Aorta (tissue), 5 donors: ENCODE measurements at regions not wholly inside any gene's neighbourhood (a gene's known extent, or its start where the extent isn't known, plus 50 kb on each side); places are given as distances from the start of the nearest gene placed in this dataset.

Source experiments
- ATAC-seq: fragments of 200-7000 bp; cut with Tn5 transposase; one replicate; pipeline ENCODE4 v1.9.1; 2022; ENCODE audit warnings: moderate library complexity; ENCODE audit not compliant: low FRiP score
- DNase-seq, 2 donors: peaks; one replicate each; pipeline ENCODE4 v3.0.0-alpha.2; 2020
- H3K27ac ChIP-seq, 2 donors: one replicate each; pipeline ENCODE4 v1.5.1; 2013; ENCODE audit warnings: low read length in 2 of 2, mild to moderate bottlenecking in 2 of 2, moderate library complexity in 2 of 2, control low read depth in 1 of 2, inconsistent platforms in 1 of 2, low read depth in 1 of 2
- H3K27me3 ChIP-seq, 2 donors: one replicate each; pipeline ENCODE4 v1.6.1; 2013; ENCODE audit warnings: control low read depth in 1 of 2, low read length in 1 of 2, mild to moderate bottlenecking in 1 of 2, moderate library complexity in 1 of 2; ENCODE audit not compliant: insufficient read depth in 2 of 2, control insufficient read depth in 1 of 2
- H3K36me3 ChIP-seq, 2 donors: one replicate each; pipeline ENCODE4 v1.6.1; 2013; ENCODE audit warnings: control low read depth in 1 of 2, low read length in 1 of 2, mild to moderate bottlenecking in 1 of 2; ENCODE audit not compliant: insufficient read depth in 2 of 2, control insufficient read depth in 1 of 2
- H3K4me1 ChIP-seq, 2 donors: one replicate each; pipeline ENCODE4 v1.6.1; 2013; ENCODE audit warnings: low read length in 2 of 2, control low read depth in 1 of 2, mild to moderate bottlenecking in 1 of 2, moderate library complexity in 1 of 2; ENCODE audit not compliant: insufficient read depth in 2 of 2, control insufficient read depth in 1 of 2
- H3K4me3 ChIP-seq, 2 donors: one replicate each; pipeline ENCODE4 v1.5.1; 2013; ENCODE audit warnings: low read length in 2 of 2, control low read depth in 1 of 2, mild to moderate bottlenecking in 1 of 2
- H3K9me3 ChIP-seq: one replicate; pipeline ENCODE4 v1.6.1; 2013; ENCODE audit warnings: mild to moderate bottlenecking, low read length; ENCODE audit not compliant: control insufficient read depth
- WGBS, 2 donors: extraction: QIAGEN DNeasy Blood & Tissue Kit; methylation state at CpG; one replicate each; pipeline ENCODE4 v1.1.7; 2013; 5-methylcytosine and 5-hydroxymethylcytosine counted together
- intact Hi-C, 2 donors: fragments of 100-400 bp; cut with DNase I; formaldehyde crosslinking; loops; one replicate each; pipeline versions ENCODE4 v1.14.2 to v1.15.0; 2022
- donor health status: healthy with polysubstance abuse.
- donor health status: Bipolar disorder and iron deficiency.
- donor health status: DM: no; HTN: no; CAD: no.
- donor health status: DM: no; HTN: no; CAD: no.
- donor health status: DM: yes; HTN: yes; CAD: no.

GRCh38 chr1:239725933-239726332 is 339.6 kb downstream of the CHRM3 start:
- intact Hi-C loops = no loop called here
- 77 to 78% methylated on average over 5 of the region's 5 CpGs for WGBS, 2 donors

DNA sequence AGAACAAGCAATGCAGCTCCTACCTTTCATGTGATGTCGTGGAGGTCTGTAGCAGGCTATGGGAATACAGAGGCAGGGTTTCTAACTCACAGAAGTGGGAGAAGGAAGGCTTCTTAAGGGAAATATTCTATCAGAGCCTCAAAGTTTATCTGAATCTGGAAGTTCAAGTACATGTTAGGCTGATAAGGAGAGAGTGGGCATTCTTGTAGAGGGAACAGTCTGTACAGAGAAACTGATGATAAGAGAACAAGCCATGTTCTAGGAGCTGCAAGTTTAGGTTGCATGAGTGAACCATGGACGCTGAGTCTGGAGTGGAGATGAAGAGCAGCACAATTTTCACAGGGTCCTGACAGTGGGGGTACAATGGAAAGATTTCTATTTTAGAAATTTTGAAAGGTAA is 344.0 kb downstream of the CHRM3 start:
- 84 to 86% methylated on average over 2 of the region's 2 CpGs for WGBS, 2 donors
- Histone ChIP-seq H3K9me3 (no peaks in the 10 kb centered on the region), H3K27ac (no peak overlapping the region), H3K4me3 (no peak overlapping the region), H3K36me3 (no peaks in the 10 kb centered on the region), H3K4me1 (no peaks in the 10 kb centered on the region), H3K27me3 (no peaks in the 10 kb centered on the region)
- DNase-seq = no peak
- intact Hi-C loops = no loop called here
- no peak for ATAC-seq

More at GRCh38 chr1:239725933-239726332, 339.6 kb downstream of the CHRM3 start:
- H3K27ac ChIP-seq = no peak overlapping the region
- no peaks in the 10 kb centered on the region for H3K36me3 ChIP-seq
- no peaks in the 10 kb centered on the region for H3K4me1 ChIP-seq
- DNase-seq (no peak), ATAC-seq (no peak)
- H3K9me3 ChIP-seq = no peaks in the 10 kb centered on the region
- no peak overlapping the region for H3K4me3 ChIP-seq
- H3K27me3 ChIP-seq = no peaks in the 10 kb centered on the region

- H3K27ac ChIP-seq = no peak overlapping the region
- no peaks in the 10 kb centered on the region for H3K36me3 ChIP-seq
- ATAC-seq (no peak), DNase-seq (no peak)
- 83 to 86% methylated on average over 5 of the region's 5 CpGs for WGBS, 2 donors
- H3K9me3 ChIP-seq = no peaks in the 10 kb centered on the region
- no peaks in the 10 kb centered on the region for H3K4me1 ChIP-seq
- intact Hi-C loops = no loop called here
- no peak overlapping the region for H3K4me3 ChIP-seq
- no peaks in the 10 kb centered on the region for H3K27me3 ChIP-seq
These were observed 344.8 kb downstream of the CHRM3 start for GRCh38 chr1:239731082-239731748.

- intact Hi-C loops = no loop called here
- 82 to 91% methylated on average over 2 of the region's 2 CpGs for WGBS, 2 donors
- no peak for ATAC-seq
- Histone ChIP-seq H3K4me1 (no peaks in the 10 kb centered on the region), H3K27ac (no peak overlapping the region), H3K4me3 (no peak overlapping the region), H3K27me3 (no peaks in the 10 kb centered on the region), H3K36me3 (no peaks in the 10 kb centered on the region), H3K9me3 (no peaks in the 10 kb centered on the region)
- DNase-seq = no peak
These were observed 346.4 kb downstream of the CHRM3 start for GRCh38 chr1:239732770-239733169.

GRCh38 chr1:239733995-239734394 is 347.6 kb downstream of the CHRM3 start:
- DNase-seq (no peak), ATAC-seq (no peak)
- no peaks in the 10 kb centered on the region for H3K9me3 ChIP-seq
- no peaks in the 10 kb centered on the region for H3K27me3 ChIP-seq
- H3K36me3 ChIP-seq = no peaks in the 10 kb centered on the region
- H3K4me3 ChIP-seq = no peak overlapping the region
- intact Hi-C loops = no loop called here
- WGBS, 2 donors = 89 to 93% methylated on average over 3 of the region's 3 CpGs
- H3K27ac ChIP-seq = no peak overlapping the region
- peaks cover 0 to 6% of the 10 kb centered on the region in 2 donors for H3K4me1 ChIP-seq

DNA sequence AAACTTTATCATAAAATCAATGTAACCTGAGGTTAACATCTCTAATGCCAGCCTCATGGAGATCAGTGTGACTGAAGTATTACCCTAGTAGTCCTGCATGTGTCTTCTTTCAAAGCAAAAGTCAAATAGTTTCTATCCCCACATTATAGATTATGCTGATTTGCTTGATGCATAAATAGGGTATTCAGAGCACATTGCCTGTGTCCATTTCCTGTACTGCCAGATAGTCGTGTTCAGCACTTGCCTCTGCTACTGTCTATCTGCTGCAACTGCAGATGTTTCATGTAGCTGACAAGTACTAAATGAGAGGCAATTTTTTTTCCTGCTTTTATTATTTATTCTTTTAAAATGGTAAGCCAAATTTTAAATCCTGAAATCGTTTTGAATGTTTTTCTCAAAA is 348.7 kb downstream of the CHRM3 start:
- Histone ChIP-seq H3K27ac (no peak overlapping the region), H3K4me1 (peaks cover 0 to 9% of the 10 kb centered on the region in 2 donors), H3K4me3 (no peak overlapping the region), H3K27me3 (no peaks in the 10 kb centered on the region), H3K9me3 (no peaks in the 10 kb centered on the region), H3K36me3 (no peaks in the 10 kb centered on the region)
- intact Hi-C loops = no loop called here
- DNase-seq (no peak), ATAC-seq (no peak)
- WGBS, 2 donors = 55 to 57% methylated on average over 2 of the region's 2 CpGs

DNA sequence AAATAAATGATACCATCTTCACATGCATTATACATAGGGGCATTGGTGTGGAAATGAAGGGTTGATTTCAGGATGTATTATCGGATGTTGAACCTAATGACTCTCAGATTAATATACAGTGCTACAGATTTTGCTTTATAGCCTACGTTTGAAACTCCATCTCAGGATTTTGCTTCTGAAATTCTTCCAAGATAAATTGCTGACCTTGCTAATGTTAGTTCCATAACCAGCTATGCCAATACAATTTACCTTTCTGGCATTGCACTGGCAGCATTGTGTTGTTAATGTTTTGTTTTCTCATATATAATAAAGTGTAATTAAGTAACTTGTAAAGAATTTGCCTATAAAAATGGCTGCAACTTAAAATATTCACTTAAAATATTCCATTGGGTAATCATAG is 350.1 kb downstream of the CHRM3 start:
- H3K36me3 ChIP-seq = no peaks in the 10 kb centered on the region
- intact Hi-C loops = no loop called here
- H3K4me3 ChIP-seq = no peak overlapping the region
- H3K9me3 ChIP-seq = no peaks in the 10 kb centered on the region
- ATAC-seq (no peak), DNase-seq (no peak)
- WGBS, 2 donors = 55 to 64% methylated on average over 2 of the region's 2 CpGs
- no peak overlapping the region for H3K27ac ChIP-seq
- peaks cover 0 to 9% of the 10 kb centered on the region in 2 donors for H3K4me1 ChIP-seq
- no peaks in the 10 kb centered on the region for H3K27me3 ChIP-seq

DNA sequence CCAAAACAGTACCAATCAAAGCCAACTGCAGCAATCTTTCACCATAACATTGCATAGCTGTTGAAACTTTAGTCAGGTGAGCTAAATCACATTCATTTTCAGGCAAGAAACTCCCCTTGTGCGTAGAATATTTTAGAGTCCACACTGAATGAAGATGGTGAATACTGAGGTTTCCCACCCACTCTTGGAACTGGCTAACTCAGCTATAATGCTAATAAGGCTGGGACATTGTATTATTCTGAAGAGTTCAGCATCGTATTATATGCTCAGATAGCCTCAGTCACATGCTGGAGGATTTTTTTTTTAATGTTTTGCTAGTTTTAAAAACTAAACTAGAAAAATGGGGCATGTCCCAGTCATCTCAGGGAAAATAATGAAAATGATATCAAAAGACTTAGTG is 352.3 kb upstream of the FMN2 start:
- H3K27ac ChIP-seq = no peak overlapping the region
- H3K4me3 ChIP-seq = no peak overlapping the region
- ATAC-seq = no peak
- WGBS, 2 donors = 58 to 64% methylated on average over 2 of the region's 2 CpGs
- DNase-seq = no peak
- H3K4me1 ChIP-seq = peaks cover 0 to 9% of the 10 kb centered on the region in 2 donors
- H3K27me3 ChIP-seq = no peaks in the 10 kb centered on the region
- H3K36me3 ChIP-seq = no peaks in the 10 kb centered on the region
- intact Hi-C loops = no loop called here
- peaks cover 2% of the 10 kb centered on the region for H3K9me3 ChIP-seq

DNA sequence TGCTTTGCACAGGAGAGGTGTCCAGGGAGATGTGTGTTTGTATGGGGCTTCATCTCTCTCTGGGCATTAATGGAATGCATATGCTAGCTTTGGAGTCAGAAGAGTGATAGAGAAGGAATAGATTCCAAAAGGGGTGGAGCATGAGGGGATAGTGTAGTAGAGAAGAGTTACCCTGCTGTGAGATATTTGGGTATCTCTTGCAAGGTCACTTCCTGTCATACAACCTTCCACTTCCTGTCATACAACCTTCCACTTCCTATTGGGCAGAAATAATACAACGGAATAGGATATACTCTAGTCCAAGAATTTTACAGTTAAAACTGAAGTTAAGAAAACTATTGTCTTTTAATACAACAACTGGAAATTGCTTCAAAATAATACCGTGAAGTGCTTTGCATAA is 351.8 kb upstream of the FMN2 start:
- intact Hi-C loops = no loop called here

More for the DNA sequence above, 351.8 kb upstream of the FMN2 start:
- no peak for ATAC-seq
- H3K4me1 ChIP-seq = peaks cover 0 to 9% of the 10 kb centered on the region in 2 donors
- no peak overlapping the region for H3K4me3 ChIP-seq
- H3K9me3 ChIP-seq = peaks cover 2% of the 10 kb centered on the region
- DNase-seq = no peak
- 97 to 98% methylated on average over 2 of the region's 2 CpGs for WGBS, 2 donors
- no peaks in the 10 kb centered on the region for H3K27me3 ChIP-seq
- H3K27ac ChIP-seq = no peak overlapping the region
- H3K36me3 ChIP-seq = no peaks in the 10 kb centered on the region
